SW480 (cell line): ENCODE measurements at regions not wholly inside any gene's neighbourhood (a gene's known extent, or its start where the extent isn't known, plus 50 kb on each side); places are given as distances from the start of the nearest gene placed in this dataset.
"Not testable (repeated sequence)": the region's sequence is repeated elsewhere in the genome, so short reads cannot be mapped to it uniquely, and the experiment has no call there.

Experiments used
- DNase-seq: peaks from one replicate; pipeline ENCODE4 v3.0.0-alpha.2; 2016; ENCODE audit warnings: low spot score

DNA sequence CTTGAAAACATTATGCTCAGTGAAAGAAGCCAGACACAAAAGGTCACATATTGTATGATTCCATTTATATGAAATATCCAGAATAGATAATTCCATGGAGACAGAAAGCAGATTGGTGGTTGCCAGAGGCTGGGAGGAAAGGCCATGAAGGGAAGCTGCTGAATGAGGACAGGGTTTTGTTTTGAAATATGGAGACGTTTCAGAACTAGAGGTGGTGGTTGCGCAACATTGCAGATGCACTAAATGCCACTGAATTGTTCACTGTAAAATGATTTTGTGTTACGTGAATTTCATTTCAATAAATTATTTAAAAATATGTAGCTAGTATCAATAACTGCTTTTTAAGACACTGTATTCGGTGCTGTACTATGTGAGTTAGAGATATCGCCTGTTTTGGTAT, 101.7 kb upstream of the ZNF236 start:
- DNase-seq, result no peak

DNA sequence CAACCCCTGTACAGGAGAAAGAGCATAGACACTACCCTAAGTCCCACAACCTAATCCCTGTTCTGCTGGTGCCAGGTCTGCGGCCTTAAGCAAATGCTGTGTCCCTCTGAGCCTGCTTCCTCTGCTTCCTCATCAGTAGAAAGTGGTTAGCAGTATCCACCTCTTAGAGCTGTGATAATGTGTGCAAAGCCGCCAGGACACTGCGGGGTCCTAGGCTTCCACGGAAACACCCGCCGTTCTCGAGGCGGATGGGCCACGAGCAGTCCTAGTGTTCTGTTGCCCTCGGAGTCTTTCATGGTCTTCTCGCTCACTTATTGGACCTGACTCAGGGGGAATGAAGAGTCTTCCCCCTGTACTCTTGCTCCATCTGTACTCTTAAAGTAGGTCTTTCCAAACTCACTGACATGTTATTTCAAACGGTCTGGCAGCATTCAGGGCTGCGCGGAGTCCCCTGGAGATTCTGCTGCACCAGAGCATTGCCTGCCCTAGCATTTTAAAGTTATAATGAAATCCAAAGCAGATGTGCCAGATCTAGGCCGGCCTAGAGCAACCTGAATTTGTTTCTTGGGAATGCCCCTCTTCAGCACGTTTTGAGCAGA, 107.2 kb upstream of the ZNF236 start:
- DNase-seq, result no peak

DNA sequence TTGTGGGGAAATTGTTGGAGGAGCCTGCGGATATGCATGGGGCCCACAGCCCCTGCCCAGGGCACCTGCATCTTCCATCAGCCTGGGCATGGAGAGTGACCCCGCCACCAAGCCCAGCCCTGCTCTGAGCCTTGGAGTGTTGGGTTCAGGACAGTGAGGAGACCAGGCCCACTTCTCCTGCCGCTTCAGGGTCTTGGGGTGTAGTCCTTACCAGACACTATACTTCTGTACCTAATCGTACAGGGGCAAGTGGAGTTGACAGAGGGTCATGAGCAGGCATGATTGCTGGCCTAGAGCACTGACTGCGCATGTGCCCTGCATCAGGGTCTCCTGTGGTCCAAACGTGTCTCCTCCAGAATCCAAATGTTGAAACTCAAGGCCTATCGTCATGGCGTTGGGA, 108.9 kb upstream of the ZNF236 start:
- no peak for DNase-seq

DNA sequence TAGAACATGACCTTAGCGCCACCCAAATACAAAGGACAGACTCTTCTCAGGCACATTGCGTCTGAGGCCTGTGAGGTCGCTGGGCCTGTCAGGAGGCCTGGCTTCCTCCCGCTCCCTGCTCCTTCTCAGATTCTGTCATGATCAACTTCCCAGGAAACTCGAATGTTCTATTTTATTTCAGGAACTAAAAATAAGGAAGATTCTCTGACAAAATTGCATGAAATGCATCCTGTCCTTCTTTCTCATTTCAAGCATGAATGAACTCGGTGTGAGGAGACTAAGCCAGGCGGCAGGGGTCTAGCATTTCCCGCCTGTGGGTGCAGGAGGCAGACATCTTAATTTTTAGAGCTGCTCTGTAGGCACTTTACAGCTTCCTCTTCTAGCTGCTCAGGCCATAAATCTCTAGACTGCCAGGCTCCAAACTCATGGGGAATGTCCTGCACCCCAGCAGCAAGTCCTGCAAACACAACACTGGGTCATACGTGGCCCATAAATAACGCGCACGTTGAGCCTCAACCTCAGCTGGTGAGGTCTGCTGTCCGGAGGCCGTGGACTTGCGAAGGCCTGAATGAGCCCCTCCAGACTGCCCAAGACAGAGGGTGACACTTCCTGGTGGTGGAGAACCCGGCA, 109.7 kb upstream of the ZNF236 start:
- no peak for DNase-seq

DNA sequence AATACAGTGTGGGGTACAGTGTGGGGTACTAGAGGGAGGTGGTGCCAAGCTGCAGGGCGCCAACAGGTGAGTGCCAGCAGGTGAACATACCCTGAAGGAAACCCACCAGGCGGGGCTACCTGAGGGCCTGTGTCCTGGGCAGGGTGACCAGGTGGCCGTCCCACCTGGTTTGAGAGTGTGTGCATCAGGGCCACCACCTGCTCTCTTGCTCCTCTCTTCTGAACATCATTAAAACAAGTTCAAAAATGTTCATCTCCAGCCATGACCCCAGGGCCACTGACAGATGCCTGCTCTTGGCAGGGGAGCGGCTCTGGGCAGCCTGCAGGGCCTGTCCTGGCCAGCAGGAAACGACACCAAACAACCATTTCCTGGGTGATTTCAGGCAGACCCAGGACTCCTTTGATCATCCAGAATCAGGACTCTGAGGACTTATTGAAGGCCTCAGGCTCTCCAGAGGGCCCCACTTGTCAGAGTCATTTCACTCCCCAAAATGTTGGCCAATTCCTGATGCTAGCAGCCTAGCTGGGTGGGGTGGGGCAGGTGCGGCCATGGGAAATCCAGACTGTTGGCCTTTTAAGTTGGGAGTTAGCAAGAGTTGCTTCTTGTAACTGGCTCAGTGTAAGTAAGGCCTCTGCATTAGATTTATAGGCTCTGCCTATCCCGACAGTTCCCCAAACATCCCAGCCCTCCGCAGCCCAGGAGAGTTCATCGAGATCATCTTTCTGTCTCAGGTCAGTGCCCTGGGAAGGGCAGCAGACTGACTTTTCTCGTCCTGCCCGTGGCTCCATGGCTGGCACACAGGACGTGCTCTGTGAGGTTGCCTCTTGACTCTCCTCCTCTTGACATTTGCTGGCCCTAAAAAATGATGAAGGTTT, 111.5 kb upstream of the ZNF236 start:
- DNase-seq, result no peak

DNA sequence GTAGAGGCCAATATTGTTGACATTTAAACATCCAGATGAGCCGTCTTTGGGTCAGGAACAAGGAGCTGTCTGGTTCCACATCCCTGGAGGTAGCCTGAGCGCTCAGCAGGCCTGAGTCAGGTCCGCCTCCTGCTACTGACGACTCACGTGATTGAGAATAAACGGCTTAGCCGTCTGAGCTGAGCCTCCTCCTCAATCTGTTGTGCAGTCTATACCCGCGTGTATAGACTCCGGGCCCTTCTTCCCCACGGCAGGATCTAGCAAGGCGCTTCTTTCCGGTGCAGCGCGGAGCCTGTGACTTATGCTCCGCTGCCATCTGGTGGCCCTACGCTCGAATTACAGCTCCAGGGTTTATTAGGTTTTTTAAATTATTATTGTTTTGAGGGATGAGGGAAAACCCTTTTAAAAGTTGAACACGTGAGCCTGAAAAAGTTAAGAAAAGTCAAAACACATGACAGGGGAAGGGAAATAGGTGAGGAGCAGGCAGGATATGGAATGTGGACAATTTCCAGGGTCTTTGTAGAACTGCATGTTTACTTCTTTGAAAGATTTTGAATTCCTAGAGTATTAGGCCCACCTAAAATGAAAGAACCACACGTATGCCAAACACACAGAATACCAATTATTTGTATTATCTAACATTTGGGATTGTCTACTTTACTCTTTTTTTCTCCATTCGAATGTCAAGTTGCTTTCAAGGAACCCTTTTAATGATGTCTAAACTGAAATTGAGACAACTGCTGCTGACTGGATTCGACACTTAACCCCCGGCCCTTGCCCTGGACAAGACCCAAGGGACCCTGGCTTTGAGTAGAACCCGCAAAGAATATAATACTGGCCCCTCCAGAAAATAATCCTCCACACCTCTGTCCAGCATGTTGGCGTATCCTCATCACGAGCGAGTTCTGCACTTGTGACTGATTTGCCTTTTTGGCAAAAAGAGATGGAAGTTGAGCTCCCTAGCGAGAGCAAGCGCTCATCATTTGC, 112.4 kb upstream of the ZNF236 start:
- DNase-seq, result peak; percentile 47

DNA sequence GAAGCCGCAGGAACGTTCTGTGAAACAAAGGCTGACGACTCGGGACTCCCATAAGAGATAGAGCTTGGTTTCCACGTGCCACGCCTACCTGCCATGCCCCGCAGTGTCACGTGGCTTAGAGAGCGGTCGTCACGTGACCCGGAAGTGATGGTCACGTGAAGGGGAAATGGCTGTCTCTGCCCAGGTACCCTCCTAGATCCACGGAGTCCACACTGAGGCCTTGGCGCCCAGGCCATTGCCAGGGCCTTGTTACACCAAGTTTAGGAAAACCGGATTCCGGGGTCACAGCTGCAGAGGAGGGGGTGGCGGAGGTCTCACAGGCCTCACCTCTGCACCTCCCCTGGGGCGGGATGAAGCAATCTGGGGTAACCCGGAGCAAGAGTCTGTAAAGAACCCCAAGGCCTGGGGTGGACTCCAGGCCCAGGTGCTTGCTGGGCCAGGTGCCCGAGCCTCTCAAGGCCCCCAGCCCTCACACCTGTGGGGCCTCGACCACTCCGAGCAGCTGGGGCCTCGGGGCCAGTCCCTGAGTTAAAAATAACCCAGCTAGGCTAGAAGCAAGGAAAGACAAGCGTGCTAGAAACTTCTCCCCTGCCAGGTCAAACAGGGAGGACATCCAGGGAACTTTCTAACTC, 113.5 kb upstream of the ZNF236 start:
- no peak for DNase-seq

DNA sequence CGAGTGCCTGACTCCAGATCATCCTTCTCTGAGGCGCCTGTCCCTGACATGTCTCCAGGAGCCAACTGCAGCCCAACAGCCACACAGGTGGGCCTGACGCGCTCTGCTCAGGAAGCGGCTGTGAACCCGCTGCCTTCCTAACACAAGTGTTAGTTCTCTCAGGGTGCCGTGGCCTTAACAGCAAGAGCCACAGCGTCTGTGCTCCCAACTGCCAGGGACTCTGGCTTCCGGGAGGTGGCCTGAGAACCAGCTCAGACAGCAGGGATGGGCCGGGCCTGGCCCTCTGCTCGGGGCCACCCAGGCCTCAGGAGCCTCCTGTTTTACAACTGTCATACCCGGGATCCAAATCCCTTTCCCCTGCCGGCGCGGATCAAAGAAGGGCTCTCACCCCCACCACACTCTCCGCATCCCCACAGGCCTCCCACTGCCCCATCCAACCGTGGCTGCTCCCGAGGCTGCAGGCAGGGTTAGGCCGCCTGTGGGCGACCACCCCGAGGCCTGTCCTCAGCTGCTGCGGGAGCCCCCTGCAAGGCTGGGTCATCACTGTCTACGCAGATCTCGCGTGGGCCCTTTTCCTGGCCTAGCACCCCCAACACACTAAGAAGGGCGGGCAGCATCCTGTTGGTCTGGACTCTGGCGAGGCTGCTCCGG, 114.2 kb upstream of the ZNF236 start:
- DNase-seq, result no peak

DNA sequence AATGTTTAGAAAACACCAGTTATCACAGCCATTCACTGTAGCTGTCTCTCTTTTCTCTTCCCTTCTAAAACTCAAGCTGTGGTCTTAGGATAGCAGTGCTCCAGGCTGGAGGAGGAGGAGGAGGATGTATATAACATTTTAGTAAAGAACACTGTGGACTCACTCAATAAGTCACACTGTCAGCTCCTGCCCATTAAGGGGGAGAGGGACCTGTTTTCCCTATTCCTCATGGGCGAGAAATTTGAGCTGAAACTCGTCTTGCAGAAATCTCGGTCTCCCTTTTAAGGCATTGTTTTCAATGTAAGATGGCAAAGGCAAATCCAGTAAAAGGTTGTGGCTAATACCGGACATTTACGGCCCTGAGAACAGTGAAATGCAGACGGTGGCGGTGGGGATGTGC, 114.8 kb upstream of the ZNF236 start:
- no peak for DNase-seq

DNA sequence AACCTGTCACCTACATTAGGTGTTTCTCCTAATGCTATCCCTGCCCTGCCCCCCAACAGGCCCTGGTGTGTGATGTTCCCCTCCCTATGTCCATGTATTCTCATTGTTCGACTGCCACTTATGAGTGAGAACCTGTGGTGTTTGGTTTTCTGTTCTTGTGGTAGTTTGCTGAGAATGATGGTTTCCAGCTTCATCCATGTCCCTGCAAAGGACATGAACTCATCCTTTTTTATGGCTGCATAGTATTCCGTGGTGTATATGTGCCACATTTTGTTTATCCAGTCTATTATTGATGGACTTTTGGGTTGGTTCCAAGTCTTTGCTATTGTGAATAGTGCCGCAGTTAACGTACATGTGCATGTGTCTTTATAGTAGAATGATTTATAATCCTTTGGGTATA, 117.8 kb upstream of the ZNF236 start:
- not testable (repeated sequence) for DNase-seq

DNA sequence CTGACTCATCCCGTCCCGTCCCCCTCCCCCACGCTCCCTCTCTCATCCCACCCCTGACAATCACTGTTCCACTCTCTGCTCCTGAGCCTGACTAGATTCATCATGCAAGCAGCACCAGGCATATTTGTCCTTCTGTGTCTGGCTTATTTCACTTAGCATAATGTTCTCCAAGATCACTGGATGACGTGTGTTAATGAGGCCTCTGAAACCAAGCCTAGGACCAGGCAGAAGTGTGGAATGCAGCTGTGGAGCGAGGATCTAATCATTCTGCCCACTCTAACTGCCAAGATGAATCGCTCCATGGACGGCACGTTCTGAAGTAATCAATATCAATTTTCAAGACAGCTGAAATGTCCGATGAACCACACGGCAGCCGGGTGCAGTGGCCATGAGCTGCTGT, 122.4 kb upstream of the ZNF236 start:
- DNase-seq, result no peak

DNA sequence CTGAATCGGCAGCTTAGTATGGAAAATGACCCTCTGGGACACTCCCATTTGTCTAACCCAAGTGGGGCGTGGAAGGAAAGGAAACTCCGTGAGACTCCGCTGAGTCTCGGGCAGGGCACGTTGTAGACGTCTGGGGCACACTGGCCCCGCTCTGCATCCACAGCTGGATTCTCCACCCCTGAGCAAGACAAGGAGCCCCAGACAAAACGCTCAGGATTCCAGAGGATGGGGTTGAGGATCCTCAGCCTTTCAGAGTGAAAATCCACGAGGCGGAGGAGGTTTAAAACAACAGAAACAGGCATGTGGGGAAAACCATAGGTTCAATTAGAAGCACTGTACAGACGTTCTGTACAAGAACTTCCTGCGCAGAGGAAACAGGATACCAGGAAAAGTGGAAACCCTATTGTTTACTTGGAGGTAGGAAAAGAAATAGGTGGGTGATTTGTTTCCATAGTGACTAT, 124.9 kb upstream of the ZNF236 start:
- DNase-seq, result no peak

DNA sequence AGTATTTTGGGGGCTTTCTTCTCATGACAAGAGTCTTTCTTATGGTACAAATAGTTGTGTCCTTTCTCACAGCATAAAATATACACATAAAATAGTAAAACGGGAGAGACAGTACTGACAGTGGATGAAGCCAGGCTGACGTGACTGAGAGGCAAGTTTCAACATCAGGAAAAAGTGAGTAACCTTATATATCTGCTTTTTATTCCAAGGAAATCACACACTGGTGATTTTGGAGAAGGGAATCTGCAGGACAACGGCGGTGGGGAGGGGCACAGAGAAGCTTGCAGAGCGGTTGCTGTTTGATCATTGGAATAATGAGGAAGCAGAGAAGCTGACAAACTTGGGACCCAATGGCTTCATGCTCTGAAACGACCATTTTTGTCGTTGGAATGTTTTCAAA, 130.6 kb upstream of the ZNF236 start:
- DNase-seq, result no peak

DNA sequence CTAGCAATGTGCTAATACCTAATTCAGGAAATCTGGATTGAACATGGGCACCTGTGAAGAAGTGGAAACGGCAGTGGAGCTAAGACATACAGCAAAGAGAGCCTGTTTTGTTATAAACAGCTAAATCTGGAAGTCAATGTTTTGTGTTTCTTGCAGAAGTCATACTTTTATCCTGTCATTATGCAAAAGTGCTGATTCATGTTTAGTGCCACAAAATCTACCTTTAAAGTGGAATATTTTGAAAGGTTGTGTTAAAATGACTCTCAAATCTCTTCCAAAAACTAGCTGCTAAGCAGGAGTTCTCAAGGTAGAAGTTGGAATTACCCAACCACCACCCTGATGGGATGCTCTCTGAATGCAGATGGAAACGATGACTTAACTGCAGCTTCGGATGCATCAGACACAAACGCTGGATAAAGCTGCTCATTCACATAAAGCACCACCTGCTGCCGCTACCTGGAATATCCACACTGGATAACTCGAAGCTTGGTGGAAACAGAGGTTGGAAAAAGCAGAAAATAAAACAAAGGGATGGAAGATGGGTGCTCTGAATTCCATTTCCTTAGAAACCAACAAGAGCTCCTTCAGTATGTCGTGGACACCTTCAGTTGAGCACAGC, 132.6 kb upstream of the ZNF236 start:
- no peak for DNase-seq

DNA sequence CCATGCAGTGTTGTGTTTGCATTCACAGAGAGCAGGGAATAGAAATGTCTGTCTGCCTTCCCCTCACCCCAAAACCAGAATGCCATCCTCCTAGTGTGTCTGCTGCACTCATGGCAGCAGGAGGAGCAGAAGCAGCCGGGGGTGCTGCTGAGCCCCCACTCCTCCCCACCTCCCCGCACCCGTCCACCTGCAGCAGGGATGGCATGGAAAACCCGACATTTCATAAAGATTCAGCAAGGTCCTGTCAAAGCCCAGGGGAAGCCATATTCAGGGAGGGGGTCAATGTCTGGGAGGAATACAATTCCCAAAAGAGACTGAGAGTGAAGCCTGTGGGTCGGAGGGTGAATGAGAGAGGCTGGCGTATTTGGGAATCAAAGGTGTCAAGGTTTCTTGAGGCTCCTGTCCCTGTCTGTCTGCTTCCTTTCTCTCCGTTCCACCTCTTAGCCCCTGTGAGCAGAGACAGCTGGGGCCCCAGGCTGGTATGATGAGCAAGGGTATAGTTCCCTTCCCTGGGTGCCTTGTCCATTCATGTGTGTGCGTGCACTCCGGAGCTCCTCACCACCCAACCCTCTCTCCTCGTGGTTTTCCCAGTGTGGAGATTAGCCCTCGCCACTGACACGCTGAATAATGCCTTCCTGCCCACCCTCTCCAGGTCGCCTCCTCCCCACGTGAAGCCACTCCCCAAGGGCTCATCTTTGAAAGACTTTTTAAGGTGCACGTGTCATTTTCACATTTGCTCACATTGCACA, 133.5 kb upstream of the ZNF236 start:
- DNase-seq, result no peak

DNA sequence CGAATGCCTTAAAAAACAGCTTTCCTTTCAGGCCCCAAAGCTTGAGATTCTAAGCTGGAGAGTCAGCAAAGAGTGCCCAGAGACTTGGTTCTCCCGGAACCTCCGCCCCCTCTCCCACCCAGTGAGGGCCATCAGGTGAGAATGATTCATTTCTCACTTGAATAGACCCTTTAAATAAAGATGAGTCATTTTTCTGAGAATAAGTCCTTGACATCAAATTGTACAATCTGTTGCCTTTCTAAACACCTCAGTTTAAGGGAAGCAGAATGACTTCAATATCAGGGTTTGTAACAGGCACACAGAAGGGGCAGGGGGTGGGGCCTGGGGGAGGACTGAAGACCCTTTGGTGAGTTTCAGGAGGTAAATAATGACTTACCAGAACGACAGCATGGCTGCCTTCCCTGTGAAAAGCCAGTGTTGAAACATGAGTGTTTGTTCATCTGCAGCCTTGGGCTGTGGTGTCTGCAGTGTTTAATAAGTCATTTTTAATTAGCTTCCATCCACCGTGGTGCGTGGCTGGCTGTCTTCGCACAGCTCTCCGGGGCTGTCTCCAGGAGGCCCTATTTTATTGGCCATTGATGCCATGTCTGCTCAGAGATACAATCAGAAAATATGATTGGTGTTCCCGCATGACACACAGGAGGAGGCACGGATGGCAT, 134.9 kb upstream of the ZNF236 start:
- peak; percentile 2 for DNase-seq

DNA sequence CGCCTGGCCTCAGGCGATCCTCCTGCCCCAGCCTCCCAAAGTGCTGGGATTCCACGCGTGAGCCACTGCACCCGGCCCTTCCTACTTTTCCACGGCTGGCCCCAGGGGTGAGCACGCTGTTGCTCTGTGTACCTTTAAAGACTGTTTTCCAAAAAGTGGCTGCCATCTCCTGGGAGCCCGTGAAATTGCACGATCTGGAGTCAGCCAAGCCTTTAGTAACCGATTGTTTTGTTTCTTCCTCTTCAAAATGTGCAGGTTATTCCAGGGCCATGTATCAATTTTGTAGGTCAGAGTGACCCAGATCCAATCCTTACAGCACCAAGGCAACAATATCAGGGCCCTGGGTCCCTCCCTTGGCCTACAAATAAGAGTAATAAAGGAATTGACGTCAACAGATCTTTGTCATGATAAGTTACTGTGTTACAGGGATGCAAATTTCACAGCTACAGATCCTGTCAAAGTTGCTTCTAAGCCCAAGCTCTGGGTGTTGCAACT, 135.6 kb upstream of the ZNF236 start:
- peak; percentile 31 for DNase-seq

DNA sequence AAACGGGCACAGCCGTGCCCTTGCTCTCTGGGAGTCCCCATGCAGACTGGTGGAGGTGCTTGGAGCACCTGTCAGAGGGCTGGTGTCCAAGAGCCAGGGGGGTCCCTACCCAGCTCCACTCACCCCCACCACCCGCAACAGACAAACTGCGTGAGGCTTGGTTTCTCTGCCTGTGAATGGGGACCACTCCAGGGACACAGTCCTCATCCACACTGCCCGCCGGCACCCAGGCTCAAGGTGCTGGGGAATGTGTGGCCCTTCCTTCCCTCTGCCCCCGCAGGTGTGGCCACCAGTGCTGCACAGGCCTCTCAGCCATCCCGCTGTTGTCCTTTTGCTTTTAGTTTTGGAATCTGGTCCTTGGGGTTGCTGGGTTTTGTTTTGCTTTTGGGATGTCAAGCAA, 136.5 kb upstream of the ZNF236 start:
- no peak for DNase-seq

DNA sequence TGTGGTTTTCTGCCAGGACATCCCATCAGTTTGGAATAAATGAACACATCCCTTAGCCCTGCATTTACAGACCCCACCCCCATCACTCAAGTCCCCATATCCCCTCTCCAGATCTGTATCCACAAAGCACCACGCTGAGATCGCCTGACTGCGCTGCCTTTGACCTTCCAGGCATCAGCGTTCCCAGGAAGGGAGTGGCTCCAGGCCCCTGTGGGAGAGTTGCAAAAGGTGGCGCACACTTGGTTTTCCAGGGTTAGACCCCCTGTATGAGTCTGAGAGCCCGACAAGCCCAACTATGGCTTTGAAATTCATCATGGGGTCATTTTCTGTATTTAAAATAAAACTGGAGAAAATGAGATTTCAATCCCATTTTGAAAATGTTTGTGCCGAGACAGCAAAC, 137.0 kb upstream of the ZNF236 start:
- DNase-seq, result no peak
